Neuron (in vitro differentiated cells): ENCODE measurements at regions not wholly inside any gene's neighbourhood (a gene's known extent, or its start where the extent isn't known, plus 50 kb on each side); places are given as distances from the start of the nearest gene placed in this dataset.
"Not testable (repeated sequence)": the region's sequence is repeated elsewhere in the genome, so short reads cannot be mapped to it uniquely, and the experiment has no call there.

ENCODE experiments used
- H2AFZ ChIP-seq: one replicate; pipeline ENCODE4 v1.6.1; 2013; ENCODE audit warnings: low read depth, mild to moderate bottlenecking, inconsistent platforms, low read length, moderate library complexity
- H3K27me3 ChIP-seq: one replicate; pipeline ENCODE4 v1.6.1; 2013; ENCODE audit warnings: low read length; ENCODE audit not compliant: insufficient read depth
- H3K36me3 ChIP-seq: one replicate; pipeline ENCODE4 v1.6.1; 2013; ENCODE audit warnings: low read length; ENCODE audit not compliant: insufficient read depth
- H3K4me1 ChIP-seq: one replicate; pipeline ENCODE4 v1.6.1; 2013; ENCODE audit warnings: low read length; ENCODE audit not compliant: insufficient read depth
- H3K4me3 ChIP-seq: 2 replicates; pipeline ENCODE4 v1.5.1; 2013; ENCODE audit warnings: mild to moderate bottlenecking, low read length, moderate library complexity
- H3K9me3 ChIP-seq: one replicate; pipeline ENCODE4 v1.6.1; 2013; ENCODE audit warnings: low read length

DNA sequence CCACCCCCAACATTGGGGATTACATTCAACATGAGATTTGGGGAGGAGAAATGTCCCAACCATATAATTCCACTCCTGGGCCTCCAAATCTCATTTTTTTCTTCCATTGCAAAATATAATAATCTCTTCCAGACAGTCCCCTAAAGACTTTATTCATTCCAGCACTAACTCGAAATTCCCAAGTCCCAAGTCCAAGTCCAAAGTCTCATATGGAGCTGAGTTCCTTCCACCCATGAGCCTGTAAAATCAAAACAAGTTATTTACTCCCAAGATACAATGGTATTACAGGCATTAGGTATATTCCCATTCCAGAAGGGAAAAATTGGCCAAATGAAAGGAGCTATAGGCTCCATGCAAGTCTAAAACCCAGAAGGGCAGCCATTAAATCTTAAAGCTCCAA lies 56.7 kb downstream of the P2RY1 start:
- Histone ChIP-seq H2AFZ (no peak overlapping the region), H3K4me1 (peaks cover 6% of the 10 kb centered on the region), H3K27me3 (no peaks in the 10 kb centered on the region), H3K36me3 (no peaks in the 10 kb centered on the region), H3K9me3 (no peaks in the 10 kb centered on the region), H3K4me3 (no peak overlapping the region)

DNA sequence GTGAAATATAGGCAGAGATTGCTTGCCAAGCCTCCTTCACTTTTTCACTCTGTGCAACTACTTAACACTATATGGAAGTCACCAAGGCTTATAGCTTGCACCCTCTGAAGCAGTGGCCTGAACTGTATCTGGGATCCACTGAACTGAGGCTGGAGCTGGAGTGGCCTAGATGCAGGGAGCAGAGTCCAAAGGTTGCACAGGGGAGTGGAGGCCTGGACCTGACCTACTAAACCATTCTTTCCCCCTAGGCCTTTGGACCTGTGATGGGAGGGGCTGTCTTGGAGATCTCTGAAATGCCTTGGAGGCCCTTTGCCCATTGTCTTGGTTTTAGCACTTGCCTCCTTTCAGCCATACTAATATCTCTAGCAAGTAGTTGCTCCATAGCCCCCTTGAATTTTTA lies 57.5 kb downstream of the P2RY1 start:
- H3K4me1 ChIP-seq: peaks cover 6% of the 10 kb centered on the region
- H3K9me3 ChIP-seq: no peaks in the 10 kb centered on the region
- H3K27me3 ChIP-seq: no peaks in the 10 kb centered on the region
- no peak overlapping the region for H3K4me3 ChIP-seq
- no peaks in the 10 kb centered on the region for H3K36me3 ChIP-seq
- H2AFZ ChIP-seq: no peak overlapping the region

DNA sequence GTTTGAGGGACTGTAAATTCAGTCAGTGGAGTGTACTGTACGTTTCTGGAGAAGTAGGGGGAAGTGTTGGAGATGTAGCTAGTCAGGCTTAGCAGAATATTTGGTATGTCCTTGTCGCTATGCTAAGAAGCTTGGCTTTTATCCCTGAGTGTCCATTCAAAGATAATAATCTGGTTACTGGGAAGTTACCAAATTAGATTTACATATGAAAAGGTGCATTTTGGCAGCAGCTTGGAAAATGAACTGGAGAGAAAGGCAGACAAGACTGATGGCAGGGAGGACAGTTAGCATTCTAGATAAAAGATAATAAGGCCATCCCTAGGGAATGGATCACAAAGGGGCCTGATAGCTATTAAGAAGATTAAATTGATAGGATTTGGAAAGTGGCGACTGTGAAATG lies 58.7 kb downstream of the P2RY1 start:
- Histone ChIP-seq H3K9me3 (no peaks in the 10 kb centered on the region), H2AFZ (no peak overlapping the region), H3K27me3 (no peaks in the 10 kb centered on the region), H3K4me3 (no peak overlapping the region), H3K4me1 (peaks cover 6% of the 10 kb centered on the region), H3K36me3 (no peaks in the 10 kb centered on the region)

DNA sequence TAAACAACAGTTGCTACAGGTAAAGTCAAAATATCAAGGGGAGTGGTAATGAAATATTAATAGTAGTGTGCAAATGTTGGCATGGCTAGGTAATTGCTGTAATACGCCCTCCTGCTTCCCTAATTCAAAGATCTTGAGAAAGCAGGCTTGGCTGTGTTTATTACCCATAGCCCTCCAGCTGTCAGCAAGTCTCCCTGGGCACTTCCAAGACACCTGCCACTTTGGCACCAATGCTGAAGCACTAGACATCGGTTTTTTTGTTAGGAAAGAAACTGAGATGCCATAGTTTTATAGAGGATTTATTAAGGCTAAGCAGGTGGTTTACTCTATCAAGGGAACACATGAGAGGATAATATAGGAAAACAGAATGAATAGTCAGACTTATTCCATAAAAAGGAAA lies 64.4 kb downstream of the P2RY1 start:
- H3K36me3 ChIP-seq: no peaks in the 10 kb centered on the region
- no peaks in the 10 kb centered on the region for H3K9me3 ChIP-seq
- H3K27me3 ChIP-seq: no peaks in the 10 kb centered on the region
- no peaks in the 10 kb centered on the region for H3K4me1 ChIP-seq
- no peak overlapping the region for H2AFZ ChIP-seq
- no peak overlapping the region for H3K4me3 ChIP-seq

DNA sequence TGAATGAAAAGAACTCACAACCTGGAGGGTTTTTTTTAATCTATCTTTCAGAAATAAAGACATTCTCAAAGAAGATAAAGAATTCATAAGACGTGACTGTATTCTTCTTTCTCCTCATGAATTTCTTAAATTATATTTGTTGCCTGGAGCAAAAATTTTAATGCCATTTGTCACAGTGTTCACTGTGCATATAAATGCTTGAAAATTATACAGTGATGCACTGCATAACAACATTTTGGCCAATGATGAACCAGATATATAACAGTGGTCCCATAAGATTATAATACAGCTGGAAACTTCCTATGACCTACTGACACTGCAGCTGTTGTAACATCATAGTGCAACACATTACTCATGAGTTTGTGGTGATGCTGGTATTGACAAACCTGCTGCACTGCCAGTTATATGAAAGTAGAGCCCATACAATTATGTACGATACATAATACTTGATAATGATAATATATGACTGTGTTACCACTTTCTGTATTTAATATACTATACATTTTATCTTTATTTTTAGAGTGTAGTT lies 67.3 kb downstream of the P2RY1 start:
- H2AFZ ChIP-seq: no peak overlapping the region
- H3K4me1 ChIP-seq: no peaks in the 10 kb centered on the region
- no peaks in the 10 kb centered on the region for H3K9me3 ChIP-seq
- no peak overlapping the region for H3K4me3 ChIP-seq
- no peaks in the 10 kb centered on the region for H3K27me3 ChIP-seq
- no peaks in the 10 kb centered on the region for H3K36me3 ChIP-seq

DNA sequence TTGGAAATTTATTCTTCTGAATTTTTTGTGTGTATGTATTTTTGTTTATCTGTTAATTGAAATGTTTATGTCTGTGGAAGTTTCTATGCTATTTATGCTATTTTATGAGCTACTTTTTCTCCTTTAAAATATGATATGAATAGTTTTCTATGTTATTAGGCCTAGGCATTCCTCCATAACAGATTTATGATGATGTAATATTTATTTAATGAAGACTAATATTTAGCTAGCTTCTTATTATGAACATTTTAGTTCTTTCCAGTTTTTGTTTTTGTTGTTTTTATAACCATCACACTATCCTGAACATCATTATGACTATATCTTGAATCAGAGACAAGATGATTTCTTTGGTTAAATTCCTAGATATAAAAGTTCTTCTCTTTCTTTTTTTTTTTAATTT lies 70.7 kb downstream of the P2RY1 start:
- Histone ChIP-seq H3K4me1 (no peaks in the 10 kb centered on the region), H3K36me3 (no peaks in the 10 kb centered on the region), H3K9me3 (no peaks in the 10 kb centered on the region), H2AFZ (no peak overlapping the region), H3K4me3 (no peak overlapping the region), H3K27me3 (no peaks in the 10 kb centered on the region)

DNA sequence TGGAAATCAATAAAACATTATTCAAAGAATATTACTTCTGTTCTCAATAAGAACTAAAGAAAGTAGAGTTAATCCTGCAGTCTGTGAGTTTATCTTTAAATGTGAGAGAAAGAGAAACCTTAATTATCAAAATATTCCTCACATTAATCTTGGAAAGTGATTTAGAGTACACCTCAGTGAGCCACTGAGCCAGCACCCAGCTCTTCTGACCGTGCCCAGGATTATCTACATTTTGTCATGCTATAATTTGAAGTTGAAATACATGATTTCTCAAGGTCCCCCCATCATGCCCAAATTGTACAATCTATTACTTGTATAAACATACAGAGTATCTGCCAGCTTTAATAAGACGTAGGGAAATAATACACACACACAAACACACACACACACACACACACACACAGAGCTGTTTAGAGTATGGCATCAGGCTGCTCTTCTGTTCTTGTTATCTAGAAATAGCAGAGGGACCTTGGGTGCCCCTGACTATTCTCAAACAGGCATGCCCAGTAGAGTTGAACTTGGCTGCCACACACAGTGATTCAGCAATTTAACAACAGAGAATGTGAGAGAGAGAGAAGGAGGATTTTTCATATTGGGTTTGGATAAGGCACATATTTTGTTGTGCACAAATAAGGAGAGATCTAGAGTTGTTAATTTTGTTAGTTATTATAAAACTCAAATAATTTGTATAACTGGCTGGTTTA lies 74.4 kb downstream of the P2RY1 start:
- Histone ChIP-seq H2AFZ (no peak overlapping the region), H3K36me3 (no peaks in the 10 kb centered on the region), H3K4me1 (no peaks in the 10 kb centered on the region), H3K27me3 (no peaks in the 10 kb centered on the region), H3K9me3 (no peaks in the 10 kb centered on the region), H3K4me3 (no peak overlapping the region)

DNA sequence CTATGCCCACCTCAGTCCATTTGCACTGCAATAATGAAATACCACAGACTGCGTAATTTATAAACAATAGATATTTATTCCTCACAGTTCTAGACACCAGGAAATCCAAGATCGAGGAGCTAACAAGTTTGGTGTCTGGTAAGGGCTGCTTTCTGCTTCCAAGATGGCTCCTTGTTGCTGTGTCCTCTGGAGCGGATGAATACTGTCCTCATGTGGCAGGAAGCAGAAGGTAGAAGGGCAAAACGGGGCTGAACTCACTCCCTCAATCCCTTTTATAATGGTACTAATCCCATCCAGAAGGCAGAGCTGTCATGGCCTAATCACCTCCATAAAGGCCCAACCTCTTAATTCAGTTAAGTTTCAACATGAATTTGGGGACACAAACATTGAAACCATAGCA lies 75.3 kb downstream of the P2RY1 start:
- no peaks in the 10 kb centered on the region for H3K27me3 ChIP-seq
- H3K9me3 ChIP-seq: no peaks in the 10 kb centered on the region
- H3K4me1 ChIP-seq: no peaks in the 10 kb centered on the region
- H3K36me3 ChIP-seq: no peaks in the 10 kb centered on the region
- H3K4me3 ChIP-seq: no peak overlapping the region
- H2AFZ ChIP-seq: no peak overlapping the region

DNA sequence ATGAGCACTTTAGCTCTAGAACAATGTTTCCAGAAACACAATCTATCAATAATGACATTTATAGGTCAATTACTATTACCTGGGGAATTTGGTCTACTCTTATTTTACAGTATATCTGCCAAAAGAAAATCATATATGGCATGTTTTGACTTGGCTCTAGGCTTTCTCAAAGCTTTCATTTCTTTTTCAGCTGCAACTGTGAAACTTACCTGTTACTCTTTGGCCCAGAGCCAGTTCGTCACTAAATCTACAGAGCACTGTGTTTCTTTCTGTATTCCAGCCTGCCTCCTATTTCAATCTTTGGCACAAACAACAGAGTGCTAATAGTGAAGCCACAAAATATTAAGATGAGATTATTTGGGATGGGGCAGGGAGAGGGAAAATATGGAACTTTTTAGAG lies 76.0 kb downstream of the P2RY1 start:
- Histone ChIP-seq H3K36me3 (no peaks in the 10 kb centered on the region), H2AFZ (no peak overlapping the region), H3K27me3 (no peaks in the 10 kb centered on the region), H3K4me3 (no peak overlapping the region), H3K9me3 (no peaks in the 10 kb centered on the region), H3K4me1 (no peaks in the 10 kb centered on the region)

DNA sequence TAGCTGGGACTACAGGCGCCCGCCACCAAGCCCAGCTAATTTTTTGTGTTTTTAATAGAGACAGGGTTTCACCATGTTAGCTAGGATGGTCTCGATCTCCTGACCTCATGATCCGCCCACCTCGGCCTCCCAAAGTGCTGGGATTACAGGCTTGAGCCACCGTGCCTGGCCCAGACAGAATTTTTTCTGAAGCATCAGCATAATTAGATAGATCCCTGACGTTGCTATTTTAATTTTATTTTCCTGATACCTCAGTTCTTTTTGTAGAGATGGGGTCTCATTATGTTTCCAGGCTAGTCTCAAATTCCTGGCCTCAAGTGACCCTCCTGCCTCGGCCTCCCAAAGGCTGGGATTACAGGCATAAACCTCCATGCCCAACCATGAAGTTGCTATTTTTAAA lies 79.8 kb downstream of the P2RY1 start:
- not testable (repeated sequence) for H2AFZ ChIP-seq, H3K36me3 ChIP-seq, H3K4me1 ChIP-seq, H3K4me3 ChIP-seq, H3K9me3 ChIP-seq, H3K27me3 ChIP-seq

DNA sequence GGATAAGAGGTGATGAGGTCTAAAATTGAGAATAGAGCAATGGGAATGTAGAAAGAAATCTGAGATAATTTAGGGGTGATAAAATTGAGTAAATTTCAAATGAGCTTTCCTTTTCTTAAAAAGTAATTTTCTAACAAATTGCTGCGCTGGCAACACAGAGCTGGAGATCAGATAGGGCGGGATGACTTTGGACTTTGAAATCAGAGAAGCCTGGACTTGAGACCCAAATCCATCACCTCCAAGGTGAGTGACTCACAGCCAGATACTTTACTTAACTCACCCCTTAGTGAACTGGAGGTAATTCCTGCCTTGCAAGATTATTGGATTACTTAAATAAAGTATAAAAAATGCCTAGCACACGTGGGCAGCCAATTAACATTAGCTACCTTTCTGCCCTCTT lies 80.8 kb downstream of the P2RY1 start:
- H3K27me3 ChIP-seq: no peaks in the 10 kb centered on the region
- no peaks in the 10 kb centered on the region for H3K9me3 ChIP-seq

DNA sequence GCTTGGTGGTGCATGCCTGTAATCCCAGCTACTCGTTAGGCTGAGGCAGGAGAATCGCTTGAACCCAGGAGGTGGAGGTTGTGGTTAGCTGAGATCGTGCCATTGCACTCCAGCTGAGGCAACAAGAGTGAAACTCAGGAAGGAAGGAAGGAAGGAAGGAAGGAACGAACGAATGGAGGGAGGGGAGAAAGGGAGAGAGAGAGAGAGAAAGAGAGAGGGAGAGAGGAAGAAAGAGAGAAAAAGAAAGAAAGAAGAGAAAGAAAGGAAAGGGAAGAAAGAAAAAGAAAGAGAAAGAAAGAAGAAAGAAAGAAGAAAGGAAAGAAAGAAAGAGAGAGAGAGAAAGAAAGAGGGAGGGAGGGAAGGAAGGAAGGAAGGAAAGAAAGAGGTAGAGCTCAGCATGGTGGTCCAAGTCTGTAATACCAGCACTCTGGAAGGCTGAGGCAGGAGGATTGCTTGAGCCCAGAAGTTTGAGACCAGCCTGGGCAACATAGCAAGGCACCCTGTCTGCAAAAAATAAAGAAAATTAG lies 81.9 kb downstream of the P2RY1 start:
- Histone ChIP-seq H3K9me3 (no peaks in the 10 kb centered on the region), H3K36me3 (no peaks in the 10 kb centered on the region), H2AFZ (no peak overlapping the region), H3K4me3 (no peak overlapping the region), H3K27me3 (no peaks in the 10 kb centered on the region), H3K4me1 (no peaks in the 10 kb centered on the region)

More for the DNA sequence above, 80.8 kb downstream of the P2RY1 start:
- no peaks in the 10 kb centered on the region for H3K4me1 ChIP-seq
- H2AFZ ChIP-seq: no peak overlapping the region
- no peak overlapping the region for H3K4me3 ChIP-seq
- H3K36me3 ChIP-seq: no peaks in the 10 kb centered on the region

DNA sequence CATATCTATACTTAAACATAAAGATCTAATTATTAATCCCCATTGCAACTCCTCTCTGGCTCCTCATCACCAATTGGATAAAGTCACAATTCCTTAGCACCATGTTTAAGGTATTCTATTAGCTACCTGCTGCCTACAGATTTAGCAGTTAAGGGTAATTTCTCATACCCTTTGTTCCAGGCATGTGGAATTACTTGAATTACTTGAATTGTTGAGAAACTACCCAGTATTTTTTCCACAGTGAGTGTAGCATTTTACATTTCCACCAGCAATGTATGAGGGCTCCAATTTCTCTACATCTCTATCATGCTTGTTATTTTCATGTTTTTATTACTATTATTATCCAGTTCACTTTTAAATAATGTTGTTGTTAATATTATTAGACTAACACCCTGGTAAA lies 86.4 kb downstream of the P2RY1 start:
- no peak overlapping the region for H3K4me3 ChIP-seq
- H3K27me3 ChIP-seq: no peaks in the 10 kb centered on the region
- H2AFZ ChIP-seq: no peak overlapping the region
- H3K4me1 ChIP-seq: no peaks in the 10 kb centered on the region
- H3K36me3 ChIP-seq: no peaks in the 10 kb centered on the region
- H3K9me3 ChIP-seq: no peaks in the 10 kb centered on the region

DNA sequence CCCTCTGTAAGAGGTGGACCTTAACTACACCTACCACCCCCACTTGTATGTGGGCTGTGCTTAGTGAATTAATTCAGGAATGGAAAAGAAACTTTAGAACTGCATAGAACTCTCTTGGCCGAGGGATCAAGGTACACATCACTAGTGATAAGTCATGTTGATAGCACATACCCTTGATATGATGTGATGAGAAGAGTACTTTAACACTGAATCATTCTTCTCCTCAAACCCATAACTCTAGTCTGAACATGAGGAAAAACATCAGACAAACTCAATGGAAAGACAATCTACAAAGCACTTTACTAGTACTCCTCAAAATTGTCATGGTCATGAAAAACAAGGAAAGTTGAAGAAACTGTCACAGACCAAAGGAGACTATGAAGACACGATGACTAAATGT lies 87.6 kb downstream of the P2RY1 start:
- no peak overlapping the region for H3K4me3 ChIP-seq
- H3K4me1 ChIP-seq: no peaks in the 10 kb centered on the region
- H3K27me3 ChIP-seq: no peaks in the 10 kb centered on the region
- no peaks in the 10 kb centered on the region for H3K9me3 ChIP-seq
- no peak overlapping the region for H2AFZ ChIP-seq
- no peaks in the 10 kb centered on the region for H3K36me3 ChIP-seq
